ENCODE measurements at regions not wholly inside any gene's neighbourhood (a gene's known extent, or its start where the extent isn't known, plus 50 kb on each side); places are given as distances from the start of the nearest gene placed in this dataset.

DNA sequence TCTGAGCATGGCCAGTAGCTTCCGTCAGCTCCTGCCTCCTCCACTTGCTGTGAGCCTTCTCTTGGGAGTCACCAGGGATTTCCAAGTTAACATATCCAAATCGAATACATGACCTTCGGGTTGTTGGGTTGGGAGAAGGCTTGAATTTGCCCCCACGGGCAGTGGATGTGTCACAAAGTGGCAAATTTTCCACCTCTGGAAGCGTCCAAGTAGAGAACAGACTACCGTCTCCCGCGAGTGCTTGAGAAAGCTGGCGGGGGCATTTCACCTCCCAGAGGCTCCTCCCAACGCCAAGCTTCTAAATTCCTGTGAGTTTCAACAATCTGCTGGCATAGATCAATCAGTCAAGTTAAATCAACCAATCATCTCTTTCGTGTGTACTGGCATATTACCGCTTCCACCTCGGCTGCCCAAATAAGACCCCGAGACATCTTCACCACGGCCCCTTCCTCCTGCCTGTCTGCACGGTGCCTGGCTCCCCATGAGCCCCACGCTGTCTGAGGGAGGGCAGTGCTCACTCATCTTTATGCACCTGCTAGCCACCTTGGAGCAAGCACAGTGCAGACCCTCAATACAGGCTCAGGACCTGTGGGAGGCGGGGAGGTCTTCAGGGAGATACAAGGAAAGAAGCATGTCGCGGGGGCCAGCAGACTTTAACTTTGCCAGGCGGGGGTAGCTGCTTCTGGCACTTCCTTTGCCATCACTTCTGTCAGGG, 79.1 kb downstream of the MRPL36 start:
- TF ChIP-seq, protein P1, sequence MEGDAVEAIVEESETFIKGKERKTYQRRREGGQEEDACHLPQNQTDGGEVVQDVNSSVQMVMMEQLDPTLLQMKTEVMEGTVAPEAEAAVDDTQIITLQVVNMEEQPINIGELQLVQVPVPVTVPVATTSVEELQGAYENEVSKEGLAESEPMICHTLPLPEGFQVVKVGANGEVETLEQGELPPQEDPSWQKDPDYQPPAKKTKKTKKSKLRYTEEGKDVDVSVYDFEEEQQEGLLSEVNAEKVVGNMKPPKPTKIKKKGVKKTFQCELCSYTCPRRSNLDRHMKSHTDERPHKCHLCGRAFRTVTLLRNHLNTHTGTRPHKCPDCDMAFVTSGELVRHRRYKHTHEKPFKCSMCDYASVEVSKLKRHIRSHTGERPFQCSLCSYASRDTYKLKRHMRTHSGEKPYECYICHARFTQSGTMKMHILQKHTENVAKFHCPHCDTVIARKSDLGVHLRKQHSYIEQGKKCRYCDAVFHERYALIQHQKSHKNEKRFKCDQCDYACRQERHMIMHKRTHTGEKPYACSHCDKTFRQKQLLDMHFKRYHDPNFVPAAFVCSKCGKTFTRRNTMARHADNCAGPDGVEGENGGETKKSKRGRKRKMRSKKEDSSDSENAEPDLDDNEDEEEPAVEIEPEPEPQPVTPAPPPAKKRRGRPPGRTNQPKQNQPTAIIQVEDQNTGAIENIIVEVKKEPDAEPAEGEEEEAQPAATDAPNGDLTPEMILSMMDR (conservative IDR thresholded peaks at IDR 0.05) = no peak
- no peak for TF ChIP-seq ZFX (IDR thresholded peaks at IDR 0.05)
